ENCODE measurements at regions not wholly inside any gene's neighbourhood (a gene's known extent, or its start where the extent isn't known, plus 50 kb on each side); places are given as distances from the start of the nearest gene placed in this dataset.

DNA sequence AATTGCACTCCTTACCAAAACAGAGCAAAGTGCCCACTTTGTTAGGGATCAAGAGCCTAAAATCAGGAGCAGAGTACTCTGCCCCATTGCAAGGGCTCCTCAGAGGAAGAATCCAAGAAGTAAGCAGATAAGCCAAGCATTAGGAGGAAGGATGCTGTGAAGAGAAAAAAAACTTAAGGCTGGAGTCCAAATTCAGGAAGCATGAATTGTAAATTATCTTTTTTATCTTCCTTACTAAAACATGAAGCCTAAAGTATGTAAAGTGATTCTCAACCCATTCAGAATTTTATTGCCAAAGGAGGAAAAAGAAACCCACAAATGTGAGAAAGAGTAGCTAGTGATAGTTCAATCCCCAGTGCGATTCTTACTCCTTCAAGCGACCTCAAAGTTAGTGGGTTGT, 523.9 kb downstream of the TAF11L14 start:
- DNase-seq = no peak
- no peaks in the 10 kb centered on the region for H3K36me3 ChIP-seq
- TF ChIP-seq, protein P1, sequence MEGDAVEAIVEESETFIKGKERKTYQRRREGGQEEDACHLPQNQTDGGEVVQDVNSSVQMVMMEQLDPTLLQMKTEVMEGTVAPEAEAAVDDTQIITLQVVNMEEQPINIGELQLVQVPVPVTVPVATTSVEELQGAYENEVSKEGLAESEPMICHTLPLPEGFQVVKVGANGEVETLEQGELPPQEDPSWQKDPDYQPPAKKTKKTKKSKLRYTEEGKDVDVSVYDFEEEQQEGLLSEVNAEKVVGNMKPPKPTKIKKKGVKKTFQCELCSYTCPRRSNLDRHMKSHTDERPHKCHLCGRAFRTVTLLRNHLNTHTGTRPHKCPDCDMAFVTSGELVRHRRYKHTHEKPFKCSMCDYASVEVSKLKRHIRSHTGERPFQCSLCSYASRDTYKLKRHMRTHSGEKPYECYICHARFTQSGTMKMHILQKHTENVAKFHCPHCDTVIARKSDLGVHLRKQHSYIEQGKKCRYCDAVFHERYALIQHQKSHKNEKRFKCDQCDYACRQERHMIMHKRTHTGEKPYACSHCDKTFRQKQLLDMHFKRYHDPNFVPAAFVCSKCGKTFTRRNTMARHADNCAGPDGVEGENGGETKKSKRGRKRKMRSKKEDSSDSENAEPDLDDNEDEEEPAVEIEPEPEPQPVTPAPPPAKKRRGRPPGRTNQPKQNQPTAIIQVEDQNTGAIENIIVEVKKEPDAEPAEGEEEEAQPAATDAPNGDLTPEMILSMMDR (IDR thresholded peaks at IDR 0.05; ENCODE audit: low read depth, low read length) = no peak
- no peaks in the 10 kb centered on the region for H3K4me1 ChIP-seq
- H3K27me3 ChIP-seq = no peaks in the 10 kb centered on the region
- no peak overlapping the region for H3K4me3 ChIP-seq (ENCODE audit: low read depth, low read length)
- H3K9me3 ChIP-seq = no peaks in the 10 kb centered on the region

DNA sequence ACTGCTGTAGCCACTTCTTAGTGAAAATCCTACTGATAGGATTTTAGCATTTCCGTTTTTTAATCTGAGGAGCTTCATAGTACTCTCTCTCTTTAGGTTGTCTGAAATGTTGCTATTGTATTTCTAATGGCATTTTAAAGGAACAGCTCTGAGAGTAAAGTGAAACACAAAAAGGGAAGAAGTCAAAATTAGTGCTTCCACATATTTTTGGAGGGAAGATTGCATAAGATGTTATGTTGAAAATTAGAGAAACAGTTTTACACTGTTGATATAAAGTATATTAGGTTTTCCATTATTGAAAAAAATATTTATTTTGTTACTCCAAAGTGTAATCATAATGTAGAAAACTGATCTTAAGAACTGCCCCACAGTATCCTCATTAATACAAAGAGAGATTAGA, 525.1 kb downstream of the TAF11L14 start:
- H3K4me1 ChIP-seq = no peaks in the 10 kb centered on the region
- H3K4me3 ChIP-seq (ENCODE audit: low read depth, low read length) = no peak overlapping the region
- no peaks in the 10 kb centered on the region for H3K36me3 ChIP-seq
- DNase-seq = no peak
- H3K27me3 ChIP-seq = no peaks in the 10 kb centered on the region
- TF ChIP-seq, protein P1 (IDR thresholded peaks at IDR 0.05; ENCODE audit: low read depth, low read length) = no peak
- H3K9me3 ChIP-seq = no peaks in the 10 kb centered on the region

DNA sequence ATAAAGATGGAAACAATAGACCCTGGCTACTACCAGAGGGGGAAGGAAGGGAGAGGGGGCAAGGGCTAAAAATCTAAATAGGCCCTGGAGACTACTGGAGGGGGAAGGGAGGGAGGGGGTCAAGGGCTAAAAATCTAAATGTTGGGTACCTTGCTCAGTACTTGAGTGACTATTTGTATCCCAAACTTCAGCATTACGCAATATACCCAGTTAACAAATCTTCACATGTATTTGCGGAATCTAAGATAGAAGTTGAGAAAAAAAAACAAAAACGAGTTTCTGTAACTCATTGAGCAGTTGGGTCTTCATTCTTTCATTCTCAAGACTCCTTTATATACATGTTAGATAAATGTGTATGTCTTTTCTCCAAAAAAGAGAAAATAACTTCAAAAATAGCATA, 537.4 kb downstream of the TAF11L14 start:
- no peaks in the 10 kb centered on the region for H3K4me1 ChIP-seq
- no peaks in the 10 kb centered on the region for H3K36me3 ChIP-seq
- TF ChIP-seq, protein P1 (IDR thresholded peaks at IDR 0.05; ENCODE audit: low read depth, low read length) = no peak
- no peak for DNase-seq
- H3K9me3 ChIP-seq = no peaks in the 10 kb centered on the region
- no peaks in the 10 kb centered on the region for H3K27me3 ChIP-seq
- no peak overlapping the region for H3K4me3 ChIP-seq (ENCODE audit: low read depth, low read length)

DNA sequence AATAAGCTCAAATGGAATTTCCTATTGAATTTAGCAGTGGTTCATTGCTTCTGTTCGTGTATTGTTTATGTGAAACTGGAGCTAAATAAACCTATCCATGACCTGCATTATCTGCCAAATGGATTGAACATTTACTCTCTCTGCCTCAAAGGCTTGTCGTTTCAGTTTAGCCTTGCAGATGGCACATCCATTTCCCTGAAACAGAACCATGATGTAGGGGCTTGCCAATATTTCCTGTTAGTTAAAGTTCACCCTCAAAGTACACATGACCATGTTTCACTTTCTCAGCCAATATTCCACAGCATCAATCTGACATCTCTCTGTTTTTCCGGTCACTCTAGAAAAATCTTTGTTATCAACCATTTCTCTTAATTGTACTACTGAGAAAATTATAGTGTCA, 545.3 kb downstream of the TAF11L14 start:
- Histone ChIP-seq H3K9me3 (no peaks in the 10 kb centered on the region), H3K27me3 (no peaks in the 10 kb centered on the region), H3K36me3 (no peaks in the 10 kb centered on the region), H3K4me3 (ENCODE audit: low read depth, low read length) (no peak overlapping the region), H3K4me1 (no peaks in the 10 kb centered on the region)
- TF ChIP-seq, protein P1 (IDR thresholded peaks at IDR 0.05; ENCODE audit: low read depth, low read length) = no peak
- DNase-seq = no peak

DNA sequence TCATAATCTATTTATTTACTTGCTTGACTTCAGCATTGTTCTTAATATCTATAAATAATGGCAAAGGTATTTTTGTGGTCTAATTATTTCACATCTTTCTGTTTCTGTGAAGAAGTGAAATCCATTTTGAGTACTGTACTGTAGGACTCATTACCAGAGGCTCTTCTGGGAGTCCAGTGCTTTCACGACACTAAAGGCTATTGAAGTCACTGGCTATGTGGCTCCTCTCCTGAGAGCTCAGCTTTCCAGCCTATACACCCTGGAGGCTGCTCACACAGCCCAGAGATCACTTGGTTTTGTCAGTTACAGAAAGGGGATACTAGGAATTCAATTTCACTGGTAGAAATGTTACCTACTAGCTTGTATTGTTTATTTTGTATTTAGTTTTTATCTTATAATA, 547.3 kb downstream of the TAF11L14 start:
- TF ChIP-seq, protein P1 (IDR thresholded peaks at IDR 0.05; ENCODE audit: low read depth, low read length) = no peak
- Histone ChIP-seq H3K9me3 (no peaks in the 10 kb centered on the region), H3K4me3 (ENCODE audit: low read depth, low read length) (no peak overlapping the region), H3K27me3 (no peaks in the 10 kb centered on the region), H3K4me1 (no peaks in the 10 kb centered on the region), H3K36me3 (no peaks in the 10 kb centered on the region)
- DNase-seq = no peak

DNA sequence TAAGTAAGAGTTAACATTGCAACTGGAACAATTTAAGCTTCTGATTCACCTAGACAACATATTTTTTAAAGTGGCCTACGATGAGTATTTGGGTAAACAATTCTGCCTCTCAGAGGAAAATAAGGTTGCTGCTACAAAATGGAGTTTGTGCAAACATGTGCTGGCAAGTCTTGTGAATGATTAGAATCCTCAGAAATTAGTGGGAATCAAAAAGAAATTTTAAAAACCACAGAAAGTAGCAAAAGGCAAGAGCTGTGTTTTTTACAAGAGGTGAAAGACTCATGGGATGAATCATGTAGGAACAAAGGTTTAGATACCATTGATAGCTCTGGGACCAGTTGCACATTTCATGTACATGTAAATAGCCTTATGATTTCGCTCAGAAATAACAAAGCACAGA, 561.6 kb downstream of the TAF11L14 start:
- no peak for DNase-seq
- Histone ChIP-seq H3K4me3 (ENCODE audit: low read depth, low read length) (no peak overlapping the region), H3K4me1 (no peaks in the 10 kb centered on the region), H3K36me3 (no peaks in the 10 kb centered on the region), H3K9me3 (no peaks in the 10 kb centered on the region), H3K27me3 (no peaks in the 10 kb centered on the region)
- TF ChIP-seq, protein P1 (IDR thresholded peaks at IDR 0.05; ENCODE audit: low read depth, low read length) = no peak
